IMR-90 (cell line): ENCODE measurements at regions not wholly inside any gene's neighbourhood (a gene's known extent, or its start where the extent isn't known, plus 50 kb on each side); places are given as distances from the start of the nearest gene placed in this dataset.

Experiments
- CEBPB ChIP-seq: IDR thresholded peaks from 2 replicates; pipeline ENCODE4 v1.6.1; 2012; ENCODE audit warnings: low read depth, low read length, improper control_type of control experiment
- MAFK ChIP-seq: IDR thresholded peaks from 2 replicates; pipeline ENCODE4 v1.6.1; 2012; ENCODE audit warnings: low read depth, low read length, improper control_type of control experiment
- MXI1 ChIP-seq: IDR thresholded peaks from 2 replicates; pipeline ENCODE4 v1.6.1; 2012; ENCODE audit warnings: low read depth, mild to moderate bottlenecking, low read length, moderate library complexity, borderline replicate concordance
- NFE2L2 ChIP-seq: fragments of 150-350 bp; IDR thresholded peaks from 2 replicates; pipeline ENCODE4 v1.6.1; 2016; ENCODE audit warnings: low read depth, mild to moderate bottlenecking, low read length
- RAD21 ChIP-seq: IDR thresholded peaks from 2 replicates; pipeline ENCODE4 v1.6.1; 2012; ENCODE audit warnings: low read length, improper control_type of control experiment
- TF ChIP-seq, protein P1 (sequence below): conservative IDR thresholded peaks from 2 replicates; pipeline ENCODE4 v1.5.1; 2012; ENCODE audit warnings: mild to moderate bottlenecking, low read depth, low read length, improper control_type of control experiment
- TF ChIP-seq, protein P2 (sequence below): fragments of 150-350 bp; IDR thresholded peaks from 2 replicates; pipeline ENCODE4 v1.6.1; 2016; ENCODE audit warnings: low read depth, mild to moderate bottlenecking, low read length, moderate library complexity, borderline replicate concordance

DNA sequence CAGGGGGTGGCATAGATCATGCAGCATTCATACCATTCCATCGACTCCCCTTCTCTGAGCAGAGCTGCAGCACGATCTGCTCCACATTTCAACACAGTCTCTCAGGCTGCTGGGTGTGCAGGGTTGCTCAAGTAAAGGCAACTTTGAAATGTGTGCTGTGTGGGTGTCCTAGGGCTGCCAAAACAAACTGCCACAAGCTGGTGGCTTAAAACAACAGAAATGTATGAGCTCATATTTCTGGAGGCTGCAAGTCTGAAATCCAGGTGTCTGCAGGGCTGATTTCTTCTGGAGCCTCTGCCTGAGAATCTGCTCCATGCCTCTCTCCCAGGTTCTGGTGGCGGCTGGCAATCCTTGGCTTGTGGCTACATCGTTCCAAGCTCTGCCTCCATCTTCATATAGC lies 63.7 kb upstream of the WDFY2 start:
- TF ChIP-seq RAD21 = no peak
- TF ChIP-seq, protein P1, sequence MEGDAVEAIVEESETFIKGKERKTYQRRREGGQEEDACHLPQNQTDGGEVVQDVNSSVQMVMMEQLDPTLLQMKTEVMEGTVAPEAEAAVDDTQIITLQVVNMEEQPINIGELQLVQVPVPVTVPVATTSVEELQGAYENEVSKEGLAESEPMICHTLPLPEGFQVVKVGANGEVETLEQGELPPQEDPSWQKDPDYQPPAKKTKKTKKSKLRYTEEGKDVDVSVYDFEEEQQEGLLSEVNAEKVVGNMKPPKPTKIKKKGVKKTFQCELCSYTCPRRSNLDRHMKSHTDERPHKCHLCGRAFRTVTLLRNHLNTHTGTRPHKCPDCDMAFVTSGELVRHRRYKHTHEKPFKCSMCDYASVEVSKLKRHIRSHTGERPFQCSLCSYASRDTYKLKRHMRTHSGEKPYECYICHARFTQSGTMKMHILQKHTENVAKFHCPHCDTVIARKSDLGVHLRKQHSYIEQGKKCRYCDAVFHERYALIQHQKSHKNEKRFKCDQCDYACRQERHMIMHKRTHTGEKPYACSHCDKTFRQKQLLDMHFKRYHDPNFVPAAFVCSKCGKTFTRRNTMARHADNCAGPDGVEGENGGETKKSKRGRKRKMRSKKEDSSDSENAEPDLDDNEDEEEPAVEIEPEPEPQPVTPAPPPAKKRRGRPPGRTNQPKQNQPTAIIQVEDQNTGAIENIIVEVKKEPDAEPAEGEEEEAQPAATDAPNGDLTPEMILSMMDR = no peak
- no peak for TF ChIP-seq MXI1
- no peak for TF ChIP-seq NFE2L2
- peak; percentile 91 for TF ChIP-seq CEBPB
- TF ChIP-seq, protein P2, sequence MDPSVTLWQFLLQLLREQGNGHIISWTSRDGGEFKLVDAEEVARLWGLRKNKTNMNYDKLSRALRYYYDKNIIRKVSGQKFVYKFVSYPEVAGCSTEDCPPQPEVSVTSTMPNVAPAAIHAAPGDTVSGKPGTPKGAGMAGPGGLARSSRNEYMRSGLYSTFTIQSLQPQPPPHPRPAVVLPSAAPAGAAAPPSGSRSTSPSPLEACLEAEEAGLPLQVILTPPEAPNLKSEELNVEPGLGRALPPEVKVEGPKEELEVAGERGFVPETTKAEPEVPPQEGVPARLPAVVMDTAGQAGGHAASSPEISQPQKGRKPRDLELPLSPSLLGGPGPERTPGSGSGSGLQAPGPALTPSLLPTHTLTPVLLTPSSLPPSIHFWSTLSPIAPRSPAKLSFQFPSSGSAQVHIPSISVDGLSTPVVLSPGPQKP = no peak
- no peak for TF ChIP-seq MAFK
